ENCODE measurements at regions not wholly inside any gene's neighbourhood (a gene's known extent, or its start where the extent isn't known, plus 50 kb on each side); places are given as distances from the start of the nearest gene placed in this dataset.

DNA sequence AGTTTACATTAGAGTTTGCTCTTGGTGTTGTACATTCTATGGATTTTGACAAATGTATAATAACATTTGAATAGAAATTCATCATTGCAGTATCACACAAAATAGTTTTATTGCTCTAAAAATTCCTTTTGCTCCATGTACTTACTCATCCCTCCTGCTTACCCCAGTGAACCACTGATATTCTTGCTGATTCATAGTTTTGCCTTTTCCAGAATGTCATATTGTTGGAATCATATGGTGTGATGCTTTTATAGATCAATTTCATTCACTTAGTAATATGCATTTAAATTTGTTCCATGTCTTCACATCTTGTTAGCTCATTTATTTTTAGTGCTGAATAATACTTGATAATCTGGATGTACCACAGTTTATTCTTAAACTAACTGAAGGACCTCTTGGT, 1593.2 kb downstream of the C4orf33 start:
- no peak for TF ChIP-seq CTCF (IDR thresholded peaks at IDR 0.05)
- TF ChIP-seq POLR2AphosphoS5 (IDR thresholded peaks at IDR 0.05), result no peak
- no peak for TF ChIP-seq POLR2A (IDR thresholded peaks at IDR 0.05)
